Spleen (tissue), 7 donors: ENCODE measurements at regions not wholly inside any gene's neighbourhood (a gene's known extent, or its start where the extent isn't known, plus 50 kb on each side); places are given as distances from the start of the nearest gene placed in this dataset.

Source experiments
- POLR2A ChIP-seq, 3 donors: fragments of 450-650 bp; IDR thresholded peaks; one replicate each; pipeline ENCODE4 v1.5.1; 2017; ENCODE audit warnings: antibody characterized with exemption in 3 of 3, mild to moderate bottlenecking in 1 of 3
- POLR2AphosphoS5 ChIP-seq, 3 donors: sonication (generic); formaldehyde crosslinking; IDR thresholded peaks; one replicate each; pipeline ENCODE4 v1.5.1; 2017; ENCODE audit warnings: antibody characterized with exemption in 3 of 3
- TF ChIP-seq, protein P1 (sequence below), 11 experiments: fragments of 200-600 bp in 7 of 11; fragments of 450-650 bp in 4 of 11; sonication (generic) in 4 of 11; IDR thresholded peaks in 8 of 11; conservative IDR thresholded peaks in 3 of 11; 1 replicate in 7 of 11; 2 replicates in 4 of 11; pipeline versions ENCODE4 v1.4.0 to v1.8.0; 2016 to 2021; ENCODE audit warnings: antibody characterized with exemption in 11 of 11, inconsistent platforms in 4 of 11, mild to moderate bottlenecking in 1 of 11
- donor health status: DM: no; HTN: no; CAD: no; lungs with moderate emphysema.
- donor health status: DM: no; HTN: no; CAD: no.
- donor health status: DM: no; HTN: no; CAD: no.

DNA sequence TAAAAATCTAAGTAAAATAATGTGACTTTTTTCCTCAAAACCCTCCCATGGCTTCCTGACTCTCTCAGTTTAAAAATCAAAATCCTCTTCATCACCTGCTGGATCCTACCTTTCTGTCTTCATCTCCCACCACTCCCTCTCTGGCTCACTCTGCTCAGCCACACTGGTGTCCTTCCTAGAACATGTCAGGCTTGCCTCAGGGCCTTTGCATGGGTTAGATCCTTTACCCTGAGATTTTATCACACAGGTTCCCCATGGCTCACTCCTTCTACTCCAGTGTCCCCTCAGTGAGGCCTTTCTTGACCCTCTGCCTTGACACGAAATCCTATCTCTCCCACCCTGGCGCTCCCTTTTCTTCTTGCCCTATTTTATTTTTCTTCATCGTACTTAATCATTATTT lies 141.8 kb downstream of the RPL22L1 start:
- TF ChIP-seq, protein P1, sequence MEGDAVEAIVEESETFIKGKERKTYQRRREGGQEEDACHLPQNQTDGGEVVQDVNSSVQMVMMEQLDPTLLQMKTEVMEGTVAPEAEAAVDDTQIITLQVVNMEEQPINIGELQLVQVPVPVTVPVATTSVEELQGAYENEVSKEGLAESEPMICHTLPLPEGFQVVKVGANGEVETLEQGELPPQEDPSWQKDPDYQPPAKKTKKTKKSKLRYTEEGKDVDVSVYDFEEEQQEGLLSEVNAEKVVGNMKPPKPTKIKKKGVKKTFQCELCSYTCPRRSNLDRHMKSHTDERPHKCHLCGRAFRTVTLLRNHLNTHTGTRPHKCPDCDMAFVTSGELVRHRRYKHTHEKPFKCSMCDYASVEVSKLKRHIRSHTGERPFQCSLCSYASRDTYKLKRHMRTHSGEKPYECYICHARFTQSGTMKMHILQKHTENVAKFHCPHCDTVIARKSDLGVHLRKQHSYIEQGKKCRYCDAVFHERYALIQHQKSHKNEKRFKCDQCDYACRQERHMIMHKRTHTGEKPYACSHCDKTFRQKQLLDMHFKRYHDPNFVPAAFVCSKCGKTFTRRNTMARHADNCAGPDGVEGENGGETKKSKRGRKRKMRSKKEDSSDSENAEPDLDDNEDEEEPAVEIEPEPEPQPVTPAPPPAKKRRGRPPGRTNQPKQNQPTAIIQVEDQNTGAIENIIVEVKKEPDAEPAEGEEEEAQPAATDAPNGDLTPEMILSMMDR (IDR thresholded peaks at IDR 0.05 in 8 of 11, conservative IDR thresholded peaks at IDR 0.05 in 3 of 11): no peak
- TF ChIP-seq POLR2A (IDR thresholded peaks at IDR 0.05): no peak
- no peak for TF ChIP-seq POLR2AphosphoS5 (IDR thresholded peaks at IDR 0.05)
